ENCODE measurements at regions not wholly inside any gene's neighbourhood (a gene's known extent, or its start where the extent isn't known, plus 50 kb on each side); places are given as distances from the start of the nearest gene placed in this dataset.

GRCh38 chr2:5988120-5988519 lies 295.9 kb downstream of the SOX11 start:
- no peak for DNase-seq (ENCODE audit: low spot score)
- TF ChIP-seq EZH2phosphoT487 (IDR thresholded peaks at IDR 0.05; ENCODE audit: low read depth, severe bottlenecking, unreplicated experiment) (no peak), CTCF (IDR thresholded peaks at IDR 0.05; ENCODE audit: poor library complexity) (no peak), EZH2 (IDR thresholded peaks at IDR 0.05; ENCODE audit: borderline replicate concordance) (no peak)
- H3K4me3 ChIP-seq: no peak overlapping the region
- no peaks in the 10 kb centered on the region for H4K20me1 ChIP-seq (ENCODE audit: insufficient read depth, poor library complexity, severe bottlenecking)
- H3K9me3 ChIP-seq (ENCODE audit: low read depth): no peaks in the 10 kb centered on the region
- no peaks in the 10 kb centered on the region for H3K9me2 ChIP-seq (replicated peaks; ENCODE audit: insufficient read depth)
- H3K36me3 ChIP-seq (replicated peaks; ENCODE audit: insufficient read depth, low read depth): no peaks in the 10 kb centered on the region
- H3K4me1 ChIP-seq (ENCODE audit: insufficient read depth): no peaks in the 10 kb centered on the region
- H3K27me3 ChIP-seq: peaks cover 1% of the 10 kb centered on the region
- no peak overlapping the region for H3K4me2 ChIP-seq
- no peak overlapping the region for H2AFZ ChIP-seq
- H3K27ac ChIP-seq: no peak overlapping the region
- 89% methylated on average over 3 of the region's 3 CpGs for WGBS (ENCODE audit: low lambda C conversion rate, missing lambda C conversion rate)
- no peaks in the 10 kb centered on the region for H3K79me2 ChIP-seq

- Histone ChIP-seq H3K27ac (no peak overlapping the region), H3K9me3 (ENCODE audit: low read depth) (no peaks in the 10 kb centered on the region), H3K4me1 (ENCODE audit: insufficient read depth) (no peaks in the 10 kb centered on the region), H2AFZ (no peak overlapping the region), H3K79me2 (no peaks in the 10 kb centered on the region), H4K20me1 (ENCODE audit: insufficient read depth, poor library complexity, severe bottlenecking) (no peaks in the 10 kb centered on the region), H3K27me3 (no peaks in the 10 kb centered on the region), H3K4me2 (no peak overlapping the region), H3K36me3 (replicated peaks; ENCODE audit: insufficient read depth, low read depth) (no peaks in the 10 kb centered on the region), H3K4me3 (no peak overlapping the region), H3K9me2 (replicated peaks; ENCODE audit: insufficient read depth) (no peaks in the 10 kb centered on the region)
- 79% methylated on average over 5 of the region's 5 CpGs for WGBS (ENCODE audit: low lambda C conversion rate, missing lambda C conversion rate)
- TF ChIP-seq EZH2 (IDR thresholded peaks at IDR 0.05; ENCODE audit: borderline replicate concordance): no peak
- no peak for TF ChIP-seq EZH2phosphoT487 (IDR thresholded peaks at IDR 0.05; ENCODE audit: low read depth, severe bottlenecking, unreplicated experiment)
- TF ChIP-seq CTCF (IDR thresholded peaks at IDR 0.05; ENCODE audit: poor library complexity): no peak
- no peak for DNase-seq (ENCODE audit: low spot score)
Measured at GRCh38 chr2:5990086-5990485, 297.9 kb downstream of the SOX11 start.

GRCh38 chr2:5991305-5991968 lies 299.3 kb downstream of the SOX11 start:
- Histone ChIP-seq H3K4me2 (no peak overlapping the region), H3K4me3 (no peak overlapping the region), H4K20me1 (ENCODE audit: insufficient read depth, poor library complexity, severe bottlenecking) (no peaks in the 10 kb centered on the region), H3K79me2 (no peaks in the 10 kb centered on the region), H3K27ac (no peak overlapping the region), H3K4me1 (ENCODE audit: insufficient read depth) (no peaks in the 10 kb centered on the region), H3K9me2 (replicated peaks; ENCODE audit: insufficient read depth) (no peaks in the 10 kb centered on the region), H2AFZ (no peak overlapping the region), H3K27me3 (no peaks in the 10 kb centered on the region), H3K9me3 (ENCODE audit: low read depth) (no peaks in the 10 kb centered on the region), H3K36me3 (replicated peaks; ENCODE audit: insufficient read depth, low read depth) (no peaks in the 10 kb centered on the region)
- whole genome bisulfite sequencing (ENCODE audit: low lambda C conversion rate, missing lambda C conversion rate): 63% methylated on average over 8 of the region's 8 CpGs
- no peak for DNase-seq (ENCODE audit: low spot score)
- TF ChIP-seq EZH2 (IDR thresholded peaks at IDR 0.05; ENCODE audit: borderline replicate concordance) (no peak), EZH2phosphoT487 (IDR thresholded peaks at IDR 0.05; ENCODE audit: low read depth, severe bottlenecking, unreplicated experiment) (no peak), CTCF (IDR thresholded peaks at IDR 0.05; ENCODE audit: poor library complexity) (no peak)

Measured in hepatocyte (in vitro differentiated cells).